ENCODE measurements at regions not wholly inside any gene's neighbourhood (a gene's known extent, or its start where the extent isn't known, plus 50 kb on each side); places are given as distances from the start of the nearest gene placed in this dataset.
A peak's percentile ranks its signal among the peaks of the same experiment; 100 is the strongest.
"Not testable (repeated sequence)": the region's sequence is repeated elsewhere in the genome, so short reads cannot be mapped to it uniquely, and the experiment has no call there.

DNA sequence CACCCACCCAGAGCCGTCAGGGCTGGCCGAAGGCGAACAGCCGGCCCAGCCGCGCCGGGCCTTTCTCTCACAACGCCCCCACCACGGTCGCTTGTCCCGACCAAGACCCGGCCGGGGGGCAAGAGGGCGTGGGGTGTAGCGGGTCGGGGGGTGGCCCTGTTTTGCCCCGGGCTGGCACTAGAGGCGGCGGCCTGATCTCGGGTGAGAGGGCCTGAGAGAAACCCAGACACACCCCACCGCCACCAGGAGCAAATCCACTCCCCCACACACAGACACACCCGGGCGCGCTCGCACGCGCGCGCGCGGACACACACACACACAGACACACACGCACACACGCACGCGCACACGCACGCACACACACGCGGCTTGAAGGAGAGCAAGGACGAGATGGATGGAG lies 100.0 kb upstream of the RHOU start:
- WGBS, 2 experiments (ENCODE audit: extremely low coverage in 2 of 2, insufficient read length in 1 of 2): no CpG with 5 or more reads among the region's 40 CpGs
- H3K4me1 ChIP-seq (ENCODE audit: control insufficient read depth, insufficient read depth, low read length); H3K9ac ChIP-seq (ENCODE audit: low read depth, low read length); DNase-seq; BruUV-seq (replicated peaks); H2AFZ ChIP-seq (replicated peaks; ENCODE audit: low read length, poor library complexity); in situ Hi-C loops (cut with MboI; ENCODE audit: low sequenced_read_pairs); H2BK15ac ChIP-seq (ENCODE audit: low read depth, low read length); H3K18ac ChIP-seq (ENCODE audit: low read depth, low read length); H2AK9ac ChIP-seq (replicated peaks; ENCODE audit: low read depth, low read length, poor library complexity); H2BK5ac ChIP-seq (ENCODE audit: low read depth, low read length, poor library complexity, severe bottlenecking); H3K14ac ChIP-seq (replicated peaks; ENCODE audit: low read depth, low read length); H3K27me3 ChIP-seq (ENCODE audit: control insufficient read depth, insufficient read depth, low read length); H3K27ac ChIP-seq (ENCODE audit: insufficient read depth, low read length); H4K20me1 ChIP-seq (ENCODE audit: insufficient read depth, low read length); H3K9me3 ChIP-seq (ENCODE audit: control insufficient read depth, insufficient read depth, low read length); H3K4me2 ChIP-seq (ENCODE audit: low read depth, low read length); H3K4ac ChIP-seq (ENCODE audit: low read depth, low read length); dilution Hi-C loops (cut with HindIII; ENCODE audit: low sequenced_read_pairs, unreplicated experiment); H2AK5ac ChIP-seq (ENCODE audit: low read depth, low read length); H4K91ac ChIP-seq (ENCODE audit: insufficient read depth, low read depth, low read length); H3K36me3 ChIP-seq (ENCODE audit: control insufficient read depth, insufficient read depth, low read length); H2BK120ac ChIP-seq (ENCODE audit: low read depth, low read length); POLR2A ChIA-PET (ENCODE audit: unreplicated experiment); ATAC-seq (ENCODE audit: low read depth); H3K56ac ChIP-seq (ENCODE audit: extremely low read depth, insufficient read depth, low read length); H3K23ac ChIP-seq (ENCODE audit: low read depth, low read length); intact Hi-C loops (cut with micrococcal nuclease); H2BK20ac ChIP-seq (ENCODE audit: low read depth, low read length); CTCF ChIA-PET; H4K5ac ChIP-seq (ENCODE audit: low read depth, low read length); H4K8ac ChIP-seq (ENCODE audit: low read depth in 2 of 2, low read length in 2 of 2); H3K79me1 ChIP-seq (ENCODE audit: low read depth in 1 of 2, low read length in 2 of 2); H3K9me1 ChIP-seq (ENCODE audit: insufficient read depth, low read length): not testable (repeated sequence)
- peak overlapping the region; percentile 18; the same call in 1 of the 2 replicates for H3K4me3 ChIP-seq (ENCODE audit: insufficient read depth, low read depth, low read length)

DNA sequence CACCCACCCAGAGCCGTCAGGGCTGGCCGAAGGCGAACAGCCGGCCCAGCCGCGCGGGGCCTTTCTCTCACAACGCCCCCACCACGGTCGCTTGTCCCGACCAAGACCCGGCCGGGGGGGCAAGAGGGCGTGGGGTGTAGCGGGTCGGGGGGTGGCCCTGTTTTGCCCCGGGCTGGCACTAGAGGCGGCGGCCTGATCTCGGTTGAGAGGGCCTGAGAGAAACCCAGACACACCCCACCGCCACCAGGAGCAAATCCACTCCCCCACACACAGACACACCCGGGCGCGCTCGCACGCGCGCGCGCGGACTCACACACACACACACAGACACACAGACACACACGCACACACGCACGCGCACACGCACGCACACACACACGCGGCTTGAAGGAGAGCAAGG lies 97.8 kb upstream of the RHOU start:
- H3K9me3 ChIP-seq (ENCODE audit: control insufficient read depth, insufficient read depth, low read length); H4K91ac ChIP-seq (ENCODE audit: insufficient read depth, low read depth, low read length); H3K14ac ChIP-seq (replicated peaks; ENCODE audit: low read depth, low read length); H4K20me1 ChIP-seq (ENCODE audit: insufficient read depth, low read length); H4K5ac ChIP-seq (ENCODE audit: low read depth, low read length); H3K18ac ChIP-seq (ENCODE audit: low read depth, low read length); POLR2A ChIA-PET (ENCODE audit: unreplicated experiment); H2BK120ac ChIP-seq (ENCODE audit: low read depth, low read length); in situ Hi-C loops (cut with MboI; ENCODE audit: low sequenced_read_pairs); H4K8ac ChIP-seq (ENCODE audit: low read depth in 2 of 2, low read length in 2 of 2); H3K27ac ChIP-seq (ENCODE audit: insufficient read depth, low read length); H2AK5ac ChIP-seq (ENCODE audit: low read depth, low read length); BruUV-seq (replicated peaks); H3K56ac ChIP-seq (ENCODE audit: extremely low read depth, insufficient read depth, low read length); H3K27me3 ChIP-seq (ENCODE audit: control insufficient read depth, insufficient read depth, low read length); H2BK20ac ChIP-seq (ENCODE audit: low read depth, low read length); H2AFZ ChIP-seq (replicated peaks; ENCODE audit: low read length, poor library complexity); H3K4ac ChIP-seq (ENCODE audit: low read depth, low read length); H2BK15ac ChIP-seq (ENCODE audit: low read depth, low read length); H3K9ac ChIP-seq (ENCODE audit: low read depth, low read length); ATAC-seq (ENCODE audit: low read depth); H2BK5ac ChIP-seq (ENCODE audit: low read depth, low read length, poor library complexity, severe bottlenecking); H3K36me3 ChIP-seq (ENCODE audit: control insufficient read depth, insufficient read depth, low read length); H3K79me1 ChIP-seq (ENCODE audit: low read depth in 1 of 2, low read length in 2 of 2); CTCF ChIA-PET; H3K4me3 ChIP-seq (ENCODE audit: insufficient read depth, low read depth, low read length); H3K23ac ChIP-seq (ENCODE audit: low read depth, low read length); intact Hi-C loops (cut with micrococcal nuclease); DNase-seq; H3K9me1 ChIP-seq (ENCODE audit: insufficient read depth, low read length); dilution Hi-C loops (cut with HindIII; ENCODE audit: low sequenced_read_pairs, unreplicated experiment); H3K4me1 ChIP-seq (ENCODE audit: control insufficient read depth, insufficient read depth, low read length); H2AK9ac ChIP-seq (replicated peaks; ENCODE audit: low read depth, low read length, poor library complexity); H3K4me2 ChIP-seq (ENCODE audit: low read depth, low read length): not testable (repeated sequence)
- WGBS, 2 experiments (ENCODE audit: extremely low coverage in 2 of 2, insufficient read length in 1 of 2): no CpG with 5 or more reads among the region's 39 CpGs
